Osteocyte (in vitro differentiated cells): ENCODE measurements at regions not wholly inside any gene's neighbourhood (a gene's known extent, or its start where the extent isn't known, plus 50 kb on each side); places are given as distances from the start of the nearest gene placed in this dataset.

Experiments
- DNase-seq: peaks from one replicate; pipeline ENCODE4 v3.0.0; 2021; ENCODE audit warnings: mixed read lengths; ENCODE audit not compliant: unreplicated experiment; ENCODE audit errors: extremely low spot score
- H3K27ac Mint-ChIP-seq: one replicate; pipeline ENCODE4 v1.8.0; 2021; ENCODE audit warnings: mild to moderate bottlenecking, mixed read lengths; ENCODE audit not compliant: unreplicated experiment
- H3K27me3 Mint-ChIP-seq: one replicate; pipeline ENCODE4 v1.8.0; 2021; ENCODE audit warnings: mixed read lengths; ENCODE audit not compliant: unreplicated experiment
- H3K36me3 Mint-ChIP-seq: one replicate; pipeline ENCODE4 v1.8.0; 2021; ENCODE audit warnings: mixed read lengths; ENCODE audit not compliant: unreplicated experiment
- H3K4me1 Mint-ChIP-seq: one replicate; pipeline ENCODE4 v1.8.0; 2021; ENCODE audit warnings: mixed read lengths; ENCODE audit not compliant: unreplicated experiment
- H3K4me3 Mint-ChIP-seq: one replicate; pipeline ENCODE4 v1.8.0; 2021; ENCODE audit warnings: mild to moderate bottlenecking, moderate library complexity, mixed read lengths; ENCODE audit not compliant: unreplicated experiment
- H3K9me3 Mint-ChIP-seq: one replicate; pipeline ENCODE4 v1.8.0; 2021; ENCODE audit warnings: mixed read lengths; ENCODE audit not compliant: unreplicated experiment
- TF ChIP-seq, protein P1 (sequence below): fragments of 200-600 bp; sonication (generic); IDR thresholded peaks from 2 replicates; pipeline ENCODE4 v1.5.0; 2021; ENCODE audit warnings: antibody characterized with exemption, mild to moderate bottlenecking, moderate library complexity

DNA sequence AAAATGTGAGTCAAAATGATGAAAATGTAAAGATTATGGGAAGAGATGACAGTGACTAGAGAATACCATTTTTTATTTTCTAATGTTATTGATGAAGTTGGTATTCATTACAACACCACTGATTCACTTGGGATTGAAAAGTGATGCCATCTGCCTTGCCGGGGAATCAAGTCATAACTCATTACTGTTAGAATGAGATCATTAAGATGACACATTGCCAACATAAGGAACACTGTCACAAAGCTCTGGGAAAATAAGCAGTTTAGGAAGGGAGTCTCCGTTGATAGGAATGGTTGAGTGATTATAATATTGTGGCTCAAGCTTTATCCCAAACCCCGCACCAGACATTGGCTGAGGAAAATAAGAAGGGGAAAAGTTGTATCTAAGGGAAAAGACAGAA, 121.5 kb upstream of the PLPP4 start:
- no peak for DNase-seq
- no peaks in the 10 kb centered on the region for H3K4me1 Mint-ChIP-seq
- no peaks in the 10 kb centered on the region for H3K36me3 Mint-ChIP-seq
- H3K9me3 Mint-ChIP-seq = no peaks in the 10 kb centered on the region
- TF ChIP-seq, protein P1, sequence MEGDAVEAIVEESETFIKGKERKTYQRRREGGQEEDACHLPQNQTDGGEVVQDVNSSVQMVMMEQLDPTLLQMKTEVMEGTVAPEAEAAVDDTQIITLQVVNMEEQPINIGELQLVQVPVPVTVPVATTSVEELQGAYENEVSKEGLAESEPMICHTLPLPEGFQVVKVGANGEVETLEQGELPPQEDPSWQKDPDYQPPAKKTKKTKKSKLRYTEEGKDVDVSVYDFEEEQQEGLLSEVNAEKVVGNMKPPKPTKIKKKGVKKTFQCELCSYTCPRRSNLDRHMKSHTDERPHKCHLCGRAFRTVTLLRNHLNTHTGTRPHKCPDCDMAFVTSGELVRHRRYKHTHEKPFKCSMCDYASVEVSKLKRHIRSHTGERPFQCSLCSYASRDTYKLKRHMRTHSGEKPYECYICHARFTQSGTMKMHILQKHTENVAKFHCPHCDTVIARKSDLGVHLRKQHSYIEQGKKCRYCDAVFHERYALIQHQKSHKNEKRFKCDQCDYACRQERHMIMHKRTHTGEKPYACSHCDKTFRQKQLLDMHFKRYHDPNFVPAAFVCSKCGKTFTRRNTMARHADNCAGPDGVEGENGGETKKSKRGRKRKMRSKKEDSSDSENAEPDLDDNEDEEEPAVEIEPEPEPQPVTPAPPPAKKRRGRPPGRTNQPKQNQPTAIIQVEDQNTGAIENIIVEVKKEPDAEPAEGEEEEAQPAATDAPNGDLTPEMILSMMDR = no peak
- H3K27me3 Mint-ChIP-seq = no peaks in the 10 kb centered on the region
- no peak overlapping the region for H3K4me3 Mint-ChIP-seq
- no peak overlapping the region for H3K27ac Mint-ChIP-seq

DNA sequence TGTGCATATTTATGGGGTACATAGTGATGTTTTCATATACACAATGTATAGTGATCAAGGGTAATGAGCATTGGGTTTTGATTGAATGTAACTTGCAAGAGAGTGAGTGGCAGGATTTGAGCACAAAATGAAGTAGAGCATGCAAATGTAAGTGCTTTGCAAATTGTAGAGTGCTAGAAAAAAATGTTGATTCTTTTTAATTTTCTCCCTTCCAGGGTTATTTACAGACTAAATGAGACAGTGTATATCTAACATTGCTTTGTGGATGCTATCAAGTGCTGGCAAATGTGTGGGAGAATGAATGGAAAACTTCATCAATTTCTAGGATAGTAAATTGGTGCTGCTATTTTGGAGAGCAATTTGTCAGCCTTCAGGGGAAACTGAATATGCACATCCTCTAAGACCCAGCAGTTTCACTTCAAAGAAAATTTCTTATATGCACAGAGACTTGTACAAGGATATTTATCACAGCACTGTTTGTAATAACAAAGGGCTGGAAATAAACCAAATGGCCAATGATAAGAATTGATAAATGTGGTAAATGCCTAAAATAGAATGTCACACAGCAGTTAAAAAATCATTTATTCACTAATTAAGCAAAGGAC, 120.6 kb upstream of the PLPP4 start:
- Mint-ChIP-seq H3K4me1 (no peaks in the 10 kb centered on the region), H3K9me3 (no peaks in the 10 kb centered on the region)

DNA sequence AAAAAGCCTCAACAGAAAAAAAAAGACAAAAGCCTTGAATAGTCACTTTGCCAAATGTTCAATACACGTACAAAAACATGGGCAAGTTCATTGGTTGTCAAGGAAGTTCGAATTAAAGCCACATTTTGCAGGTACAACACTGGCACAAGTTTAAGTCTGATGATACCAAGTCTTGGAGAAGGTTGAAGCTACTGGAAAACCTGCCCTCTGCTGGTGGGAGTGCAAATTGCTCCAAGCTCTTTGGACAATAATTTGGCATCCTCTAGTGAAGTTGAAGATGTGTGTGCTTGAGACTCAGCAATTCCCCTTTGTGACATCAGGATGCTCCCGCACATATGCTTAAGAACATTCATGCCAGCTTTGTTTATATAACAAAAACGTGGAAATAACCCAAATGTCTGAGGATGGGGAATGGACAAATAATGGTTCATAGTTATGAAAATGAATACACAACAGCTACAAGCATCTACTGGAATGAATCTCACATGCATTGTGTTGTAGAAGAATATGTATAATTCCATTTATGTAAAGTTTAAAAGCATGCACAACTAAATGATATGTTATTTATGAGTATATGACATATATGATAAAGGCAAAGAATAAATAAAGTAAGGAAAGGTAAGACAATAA, 120.0 kb upstream of the PLPP4 start:
- Mint-ChIP-seq H3K27ac (no peak overlapping the region), H3K4me3 (no peak overlapping the region), H3K36me3 (no peaks in the 10 kb centered on the region), H3K4me1 (no peaks in the 10 kb centered on the region), H3K27me3 (no peaks in the 10 kb centered on the region), H3K9me3 (no peaks in the 10 kb centered on the region)
- TF ChIP-seq, protein P1 = peak; percentile 68
- no peak for DNase-seq

More for the DNA sequence above, 120.6 kb upstream of the PLPP4 start:
- TF ChIP-seq, protein P1 = no peak
- H3K27ac Mint-ChIP-seq = no peak overlapping the region
- H3K27me3 Mint-ChIP-seq = no peaks in the 10 kb centered on the region
- H3K36me3 Mint-ChIP-seq = no peaks in the 10 kb centered on the region
- DNase-seq = no peak
- no peak overlapping the region for H3K4me3 Mint-ChIP-seq

GRCh38 chr10:120342115-120342714, 114.8 kb upstream of the PLPP4 start:
- peaks cover 4% of the 10 kb centered on the region for H3K27me3 Mint-ChIP-seq
- no peak overlapping the region for H3K4me3 Mint-ChIP-seq
- no peaks in the 10 kb centered on the region for H3K4me1 Mint-ChIP-seq
- TF ChIP-seq, protein P1 = no peak
- no peaks in the 10 kb centered on the region for H3K36me3 Mint-ChIP-seq
- no peak for DNase-seq
- no peaks in the 10 kb centered on the region for H3K9me3 Mint-ChIP-seq
- H3K27ac Mint-ChIP-seq = no peak overlapping the region

DNA sequence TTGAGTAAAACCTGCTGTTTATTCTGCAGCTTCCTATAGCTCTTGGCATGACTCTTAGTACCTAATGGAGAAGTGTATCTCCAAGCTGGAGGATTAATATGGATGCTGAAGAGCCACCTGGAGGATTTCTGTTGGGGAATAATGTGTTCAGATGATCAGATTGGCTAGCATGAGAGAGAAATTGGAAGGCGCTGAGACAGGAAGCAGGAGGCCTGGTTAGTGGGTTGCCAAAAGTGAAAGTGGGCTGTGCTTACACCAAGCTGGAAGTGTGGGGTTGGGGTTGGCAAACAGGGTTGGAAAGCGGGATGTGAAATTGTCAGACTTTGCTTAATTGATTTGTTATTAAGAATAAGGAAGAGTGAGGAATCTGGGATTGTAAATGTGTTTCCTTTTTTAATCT, 111.8 kb upstream of the PLPP4 start:
- DNase-seq = no peak
- Mint-ChIP-seq H3K4me1 (no peaks in the 10 kb centered on the region), H3K27me3 (peaks cover 4% of the 10 kb centered on the region), H3K9me3 (no peaks in the 10 kb centered on the region), H3K27ac (no peak overlapping the region), H3K4me3 (no peak overlapping the region), H3K36me3 (no peaks in the 10 kb centered on the region)
- TF ChIP-seq, protein P1 = no peak
